ENCODE measurements at regions not wholly inside any gene's neighbourhood (a gene's known extent, or its start where the extent isn't known, plus 50 kb on each side); places are given as distances from the start of the nearest gene placed in this dataset.

DNA sequence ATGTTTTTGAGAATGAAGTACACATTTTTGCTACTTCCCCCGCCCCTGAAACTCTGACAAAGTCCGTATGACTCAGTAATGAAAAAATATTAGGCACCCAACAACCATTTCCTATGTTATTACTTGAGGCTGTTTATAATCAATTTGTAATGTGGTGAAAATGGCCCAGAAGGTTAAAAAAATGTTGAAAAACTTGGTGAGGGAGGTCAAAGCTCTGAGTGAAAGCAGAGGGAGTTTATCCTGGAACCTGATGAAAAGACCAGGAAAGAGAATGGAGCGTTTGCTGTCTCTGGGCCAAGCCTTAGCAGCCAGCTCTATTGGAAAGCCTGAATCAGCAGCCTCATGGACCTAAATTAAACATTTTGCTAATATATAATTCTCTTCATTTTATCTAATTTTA, 367.7 kb upstream of the NEGR1 start:
- TF ChIP-seq, protein P1, sequence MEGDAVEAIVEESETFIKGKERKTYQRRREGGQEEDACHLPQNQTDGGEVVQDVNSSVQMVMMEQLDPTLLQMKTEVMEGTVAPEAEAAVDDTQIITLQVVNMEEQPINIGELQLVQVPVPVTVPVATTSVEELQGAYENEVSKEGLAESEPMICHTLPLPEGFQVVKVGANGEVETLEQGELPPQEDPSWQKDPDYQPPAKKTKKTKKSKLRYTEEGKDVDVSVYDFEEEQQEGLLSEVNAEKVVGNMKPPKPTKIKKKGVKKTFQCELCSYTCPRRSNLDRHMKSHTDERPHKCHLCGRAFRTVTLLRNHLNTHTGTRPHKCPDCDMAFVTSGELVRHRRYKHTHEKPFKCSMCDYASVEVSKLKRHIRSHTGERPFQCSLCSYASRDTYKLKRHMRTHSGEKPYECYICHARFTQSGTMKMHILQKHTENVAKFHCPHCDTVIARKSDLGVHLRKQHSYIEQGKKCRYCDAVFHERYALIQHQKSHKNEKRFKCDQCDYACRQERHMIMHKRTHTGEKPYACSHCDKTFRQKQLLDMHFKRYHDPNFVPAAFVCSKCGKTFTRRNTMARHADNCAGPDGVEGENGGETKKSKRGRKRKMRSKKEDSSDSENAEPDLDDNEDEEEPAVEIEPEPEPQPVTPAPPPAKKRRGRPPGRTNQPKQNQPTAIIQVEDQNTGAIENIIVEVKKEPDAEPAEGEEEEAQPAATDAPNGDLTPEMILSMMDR (IDR thresholded peaks at IDR 0.05; ENCODE audit: low read depth, low read length, missing control alignments): no peak
- in situ Hi-C loops (cut with HindIII; ENCODE audit: low pct_ligation_motif_present, low sequenced_read_pairs): no loop called here
- no peaks in the 10 kb centered on the region for H3K36me3 ChIP-seq (replicated peaks)
- no peak overlapping the region for H3K4me3 ChIP-seq (ENCODE audit: low read depth, low read length)
- H3K27ac ChIP-seq: no peak overlapping the region
- H3K27me3 ChIP-seq (replicated peaks): no peaks in the 10 kb centered on the region
- DNase-seq: no peak

DNA sequence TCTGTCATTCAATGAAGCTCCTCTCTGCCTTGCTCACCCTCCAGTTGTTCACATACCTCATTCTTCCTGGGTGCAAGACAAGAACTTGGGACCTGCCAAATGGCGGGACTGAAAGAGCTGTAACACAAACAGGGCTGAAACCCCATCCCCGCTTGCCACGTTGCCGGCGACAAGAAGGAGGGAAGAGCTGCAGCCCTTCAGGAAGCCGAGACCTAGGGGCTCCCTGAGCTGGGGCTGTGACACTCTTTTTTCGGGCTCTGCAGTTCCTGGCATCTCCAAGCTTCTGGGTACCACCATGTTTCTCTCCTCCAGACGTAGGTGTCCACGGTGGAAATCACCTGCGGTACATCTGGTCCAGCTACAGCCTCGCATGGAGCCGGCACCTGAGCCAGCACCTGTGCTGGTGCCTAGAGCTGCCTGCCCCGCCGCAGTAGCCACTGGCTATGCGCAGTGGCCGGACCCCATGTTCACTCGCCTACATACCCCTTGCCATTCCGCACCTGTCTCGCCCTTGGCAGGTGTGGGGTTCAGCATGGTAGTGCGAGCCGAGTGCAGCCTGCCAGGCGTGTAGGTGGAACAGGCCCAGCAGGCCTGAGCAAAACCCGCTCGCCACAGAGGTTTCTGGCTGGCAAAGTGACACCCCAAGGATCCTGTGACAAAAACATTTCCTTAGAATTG, 367.0 kb upstream of the NEGR1 start:
- in situ Hi-C loops (cut with HindIII; ENCODE audit: low pct_ligation_motif_present, low sequenced_read_pairs): no loop called here
- TF ChIP-seq, protein P1 (IDR thresholded peaks at IDR 0.05; ENCODE audit: low read depth, low read length, missing control alignments): no peak
- no peaks in the 10 kb centered on the region for H3K27me3 ChIP-seq (replicated peaks)
- no peaks in the 10 kb centered on the region for H3K36me3 ChIP-seq (replicated peaks)
- DNase-seq: no peak
- no peak overlapping the region for H3K27ac ChIP-seq
- no peak overlapping the region for H3K4me3 ChIP-seq (ENCODE audit: low read depth, low read length)

DNA sequence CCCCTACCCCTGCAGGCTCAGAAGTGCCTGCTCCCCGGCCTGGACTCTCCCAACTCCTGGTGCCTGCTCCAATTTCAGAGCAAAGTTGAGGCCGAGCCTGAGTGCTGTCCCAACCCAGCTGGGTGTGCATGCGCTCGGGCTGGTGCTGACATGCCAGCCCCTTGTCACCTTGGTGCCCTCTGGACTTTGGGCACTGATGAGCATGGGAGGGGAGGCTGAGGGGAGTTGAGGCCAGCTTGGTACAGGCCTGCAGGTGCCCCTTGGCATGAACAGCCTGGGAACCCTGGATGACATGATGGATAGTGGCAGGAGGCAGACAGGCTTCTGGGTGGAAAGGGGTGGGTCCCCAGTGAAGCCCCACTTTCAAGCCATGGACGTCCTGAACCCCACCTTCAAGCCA, 366.1 kb upstream of the NEGR1 start:
- H3K4me3 ChIP-seq (ENCODE audit: low read depth, low read length): no peak overlapping the region
- in situ Hi-C loops (cut with HindIII; ENCODE audit: low pct_ligation_motif_present, low sequenced_read_pairs): no loop called here
- no peak for DNase-seq
- no peak overlapping the region for H3K27ac ChIP-seq
- H3K27me3 ChIP-seq (replicated peaks): no peaks in the 10 kb centered on the region
- TF ChIP-seq, protein P1 (IDR thresholded peaks at IDR 0.05; ENCODE audit: low read depth, low read length, missing control alignments): no peak
- H3K36me3 ChIP-seq (replicated peaks): no peaks in the 10 kb centered on the region

DNA sequence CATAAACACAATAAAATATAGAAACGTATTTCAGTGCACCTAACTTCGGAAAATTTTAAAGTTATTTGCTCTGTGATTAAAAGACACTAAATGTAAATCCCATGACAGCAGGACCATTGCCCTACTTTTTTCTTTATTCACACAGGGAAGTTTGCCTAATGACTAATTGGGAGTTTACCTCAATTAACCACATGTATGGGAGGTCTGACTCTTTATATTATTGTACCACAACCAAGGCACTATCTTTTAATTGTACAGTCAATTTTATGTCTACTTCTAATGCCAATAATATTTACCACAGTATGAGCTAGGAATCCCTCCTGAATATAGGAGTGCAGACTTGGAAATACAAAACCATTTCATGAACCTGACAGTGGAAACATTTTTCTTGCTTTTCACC, 360.8 kb upstream of the NEGR1 start:
- in situ Hi-C loops (cut with HindIII; ENCODE audit: low pct_ligation_motif_present, low sequenced_read_pairs): no loop called here
- H3K27me3 ChIP-seq (replicated peaks): no peaks in the 10 kb centered on the region
- no peak overlapping the region for H3K27ac ChIP-seq
- DNase-seq: no peak
- TF ChIP-seq, protein P1 (IDR thresholded peaks at IDR 0.05; ENCODE audit: low read depth, low read length, missing control alignments): no peak
- H3K4me3 ChIP-seq (ENCODE audit: low read depth, low read length): no peak overlapping the region
- no peaks in the 10 kb centered on the region for H3K36me3 ChIP-seq (replicated peaks)

DNA sequence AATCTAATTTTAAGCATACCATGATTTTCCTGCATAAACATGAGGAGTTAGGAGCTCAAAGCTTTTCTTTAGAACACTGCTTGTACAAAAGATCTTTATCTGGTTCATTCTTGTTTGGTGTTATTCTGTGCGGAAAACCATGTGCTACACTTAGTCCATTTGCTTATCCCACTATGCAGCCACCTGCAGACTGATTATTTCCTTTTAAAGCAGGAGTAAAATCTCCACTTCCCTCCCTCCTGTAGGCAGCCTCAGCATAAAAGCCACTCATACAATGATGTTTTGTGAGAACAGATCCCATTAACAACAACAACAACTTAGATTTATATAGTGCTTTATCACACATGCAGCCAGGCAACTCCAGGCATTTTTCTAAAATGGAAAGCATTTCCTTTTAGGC, 355.3 kb upstream of the NEGR1 start:
- in situ Hi-C loops (cut with HindIII; ENCODE audit: low pct_ligation_motif_present, low sequenced_read_pairs): no loop called here
- TF ChIP-seq, protein P1 (IDR thresholded peaks at IDR 0.05; ENCODE audit: low read depth, low read length, missing control alignments): no peak
- Histone ChIP-seq H3K27ac (no peak overlapping the region), H3K4me3 (ENCODE audit: low read depth, low read length) (no peak overlapping the region), H3K36me3 (replicated peaks) (no peaks in the 10 kb centered on the region), H3K27me3 (replicated peaks) (no peaks in the 10 kb centered on the region)
- no peak for DNase-seq

DNA sequence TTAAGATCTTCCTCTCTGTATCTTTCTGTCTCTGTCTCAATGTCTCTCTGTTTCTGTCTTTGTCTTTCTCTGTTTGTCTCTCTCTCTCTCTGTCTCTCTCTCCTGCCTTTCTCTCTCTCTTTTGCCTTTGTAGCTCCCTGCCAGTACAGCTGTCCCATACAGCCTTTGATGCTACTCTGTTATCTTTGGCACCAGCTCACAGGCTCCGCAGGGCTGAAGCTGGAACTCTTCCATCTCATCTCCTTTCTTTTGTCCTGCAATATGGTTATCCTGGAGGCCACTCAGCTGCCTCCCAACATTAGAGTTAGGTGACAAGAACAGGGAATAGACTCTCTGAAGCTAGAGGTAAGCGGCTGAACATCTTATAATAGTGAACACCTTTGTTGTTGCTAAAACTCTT, 354.3 kb upstream of the NEGR1 start:
- in situ Hi-C loops (cut with HindIII; ENCODE audit: low pct_ligation_motif_present, low sequenced_read_pairs): no loop called here
- no peak overlapping the region for H3K27ac ChIP-seq
- DNase-seq: peak; percentile 8

More for the DNA sequence above, 354.3 kb upstream of the NEGR1 start:
- TF ChIP-seq, protein P1 (IDR thresholded peaks at IDR 0.05; ENCODE audit: low read depth, low read length, missing control alignments): no peak
- no peaks in the 10 kb centered on the region for H3K27me3 ChIP-seq (replicated peaks)
- H3K4me3 ChIP-seq (ENCODE audit: low read depth, low read length): no peak overlapping the region
- no peaks in the 10 kb centered on the region for H3K36me3 ChIP-seq (replicated peaks)
